Glutamatergic neuron (in vitro differentiated cells): ENCODE measurements at regions not wholly inside any gene's neighbourhood (a gene's known extent, or its start where the extent isn't known, plus 50 kb on each side); places are given as distances from the start of the nearest gene placed in this dataset.

Experiments used
- DNase-seq: peaks from one replicate; pipeline ENCODE4 v3.0.0; 2022
- H3K27ac Mint-ChIP-seq: one replicate; pipeline ENCODE4 v1.8.0; 2020; ENCODE audit warnings: mild to moderate bottlenecking, mixed read lengths, inconsistent platforms; ENCODE audit not compliant: unreplicated experiment
- H3K27me3 Mint-ChIP-seq: one replicate; pipeline ENCODE4 v1.8.0; 2020; ENCODE audit warnings: mild to moderate bottlenecking, moderate library complexity, mixed read lengths, inconsistent platforms; ENCODE audit not compliant: unreplicated experiment
- H3K36me3 Mint-ChIP-seq: one replicate; pipeline ENCODE4 v1.8.0; 2020; ENCODE audit warnings: mild to moderate bottlenecking, mixed read lengths, inconsistent platforms; ENCODE audit not compliant: unreplicated experiment
- H3K4me1 Mint-ChIP-seq: one replicate; pipeline ENCODE4 v1.8.0; 2020; ENCODE audit warnings: mild to moderate bottlenecking, low read depth, mixed read lengths, inconsistent platforms; ENCODE audit not compliant: unreplicated experiment
- H3K4me3 Mint-ChIP-seq: one replicate; pipeline ENCODE4 v1.8.0; 2020; ENCODE audit warnings: mild to moderate bottlenecking, mixed read lengths, inconsistent platforms; ENCODE audit not compliant: unreplicated experiment
- H3K9me3 Mint-ChIP-seq: one replicate; pipeline ENCODE4 v1.8.0; 2020; ENCODE audit warnings: mild to moderate bottlenecking, moderate library complexity, mixed read lengths, inconsistent platforms; ENCODE audit not compliant: unreplicated experiment
- CTCF ChIP-seq: fragments of 200-600 bp; sonication (generic); IDR thresholded peaks from one replicate; pipeline ENCODE4 v1.5.0; 2021; ENCODE audit not compliant: partially characterized antibody, unreplicated experiment

GRCh38 chr5:35341189-35341588, 110.9 kb upstream of the PRLR start:
- Mint-ChIP-seq H3K36me3 (no peaks in the 10 kb centered on the region), H3K4me3 (no peak overlapping the region), H3K4me1 (no peaks in the 10 kb centered on the region), H3K9me3 (no peaks in the 10 kb centered on the region), H3K27me3 (no peaks in the 10 kb centered on the region), H3K27ac (no peak overlapping the region)
- DNase-seq, result no peak
- no peak for TF ChIP-seq CTCF

- Mint-ChIP-seq H3K4me1 (peaks cover 4% of the 10 kb centered on the region), H3K27me3 (no peaks in the 10 kb centered on the region), H3K9me3 (no peaks in the 10 kb centered on the region), H3K27ac (no peak overlapping the region), H3K36me3 (no peaks in the 10 kb centered on the region), H3K4me3 (no peak overlapping the region)
- no peak for TF ChIP-seq CTCF
- DNase-seq, result no peak
These were observed 109.4 kb upstream of the PRLR start for GRCh38 chr5:35339616-35340100.

GRCh38 chr5:35339006-35339405, 108.7 kb upstream of the PRLR start:
- Mint-ChIP-seq H3K27me3 (no peaks in the 10 kb centered on the region), H3K27ac (no peak overlapping the region), H3K9me3 (no peaks in the 10 kb centered on the region), H3K36me3 (no peaks in the 10 kb centered on the region), H3K4me1 (peaks cover 4% of the 10 kb centered on the region), H3K4me3 (no peak overlapping the region)
- DNase-seq, result no peak
- no peak for TF ChIP-seq CTCF

GRCh38 chr5:35338157-35338453, 107.8 kb upstream of the PRLR start:
- no peak for DNase-seq
- Mint-ChIP-seq H3K27me3 (no peaks in the 10 kb centered on the region), H3K27ac (no peak overlapping the region), H3K4me1 (peaks cover 4% of the 10 kb centered on the region), H3K9me3 (no peaks in the 10 kb centered on the region), H3K36me3 (no peaks in the 10 kb centered on the region), H3K4me3 (no peak overlapping the region)
- no peak for TF ChIP-seq CTCF

GRCh38 chr5:35337340-35338156, 107.3 kb upstream of the PRLR start:
- no peak for TF ChIP-seq CTCF
- Mint-ChIP-seq H3K27ac (no peak overlapping the region), H3K9me3 (no peaks in the 10 kb centered on the region), H3K4me3 (no peak overlapping the region), H3K4me1 (peaks cover 4% of the 10 kb centered on the region), H3K36me3 (no peaks in the 10 kb centered on the region), H3K27me3 (no peaks in the 10 kb centered on the region)
- no peak for DNase-seq
